ENCODE measurements at regions not wholly inside any gene's neighbourhood (a gene's known extent, or its start where the extent isn't known, plus 50 kb on each side); places are given as distances from the start of the nearest gene placed in this dataset.

- no peak for TF ChIP-seq ZNF274 (IDR thresholded peaks at IDR 0.05; ENCODE audit: low read depth, low read length)
- TF ChIP-seq YY1 (IDR thresholded peaks at IDR 0.05; ENCODE audit: insufficient read depth, insufficient read length) = no peak
- no peak for TF ChIP-seq SUZ12 (IDR thresholded peaks at IDR 0.05; ENCODE audit: extremely low read depth, insufficient read depth, insufficient read length)
These were observed 90.5 kb downstream of the MRPL46 start for GRCh38 chr15:88376574-88377174.
